Stimulated activated CD4-positive, alpha-beta T cell treated with anti-CD3 and anti-CD28 coated beads, Interleukin-4, amount 100 ng/mL, for 48 hours (primary cell): ENCODE measurements at regions not wholly inside any gene's neighbourhood (a gene's known extent, or its start where the extent isn't known, plus 50 kb on each side); places are given as distances from the start of the nearest gene placed in this dataset.

Experiments
- DNase-seq, 2 donors: peaks; one replicate each; pipeline ENCODE4 v3.0.0-alpha.2; 2020; ENCODE audit warnings: low read depth in 2 of 2

DNA sequence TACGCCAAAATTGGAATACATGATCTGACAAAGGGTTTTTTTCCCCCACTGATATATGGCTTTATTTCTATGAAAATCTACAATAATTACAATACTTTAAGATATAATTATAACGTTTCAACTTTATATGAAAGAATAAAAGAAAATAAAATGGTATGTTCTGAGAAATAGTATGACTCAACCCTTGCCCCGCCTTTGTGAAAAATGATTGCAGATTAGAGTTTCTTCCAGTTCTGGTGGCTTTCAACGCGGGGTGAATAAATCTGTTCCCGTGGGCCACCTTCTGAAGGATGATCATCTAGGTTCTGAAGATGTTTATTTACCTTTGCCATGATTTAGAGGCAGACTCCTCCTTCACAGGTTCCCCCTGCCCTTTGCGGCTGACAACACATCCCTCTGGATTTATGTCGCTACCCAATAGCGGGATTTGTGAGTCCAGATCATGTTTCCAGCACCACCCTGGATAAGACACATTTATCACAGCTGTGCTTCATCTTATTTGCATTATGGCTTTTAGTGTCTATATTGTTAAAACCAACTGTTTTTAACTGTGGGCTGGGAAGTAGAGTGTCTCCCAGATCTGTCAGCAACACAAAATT is 607.0 kb upstream of the KIRREL3 start:
- no peak for DNase-seq

DNA sequence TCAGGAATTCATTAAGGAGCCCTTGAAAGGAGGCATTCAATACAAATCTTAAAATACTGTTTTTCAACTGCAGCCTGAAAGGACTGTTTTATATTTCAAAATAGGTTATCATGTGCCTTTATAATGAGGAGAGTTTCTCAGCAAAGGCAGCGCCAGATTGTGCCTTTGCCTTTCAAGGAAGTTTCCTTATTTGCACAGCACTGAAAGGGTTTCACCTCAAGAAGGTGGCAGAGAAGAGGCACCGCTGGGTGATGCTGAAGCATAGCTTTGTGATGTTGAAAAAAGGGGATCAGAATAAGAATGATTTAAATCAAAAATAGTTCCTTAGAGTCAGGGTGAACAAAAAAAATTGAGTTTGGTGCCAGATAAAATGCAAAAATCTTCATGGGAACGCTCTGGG is 601.0 kb upstream of the KIRREL3 start:
- no peak for DNase-seq

DNA sequence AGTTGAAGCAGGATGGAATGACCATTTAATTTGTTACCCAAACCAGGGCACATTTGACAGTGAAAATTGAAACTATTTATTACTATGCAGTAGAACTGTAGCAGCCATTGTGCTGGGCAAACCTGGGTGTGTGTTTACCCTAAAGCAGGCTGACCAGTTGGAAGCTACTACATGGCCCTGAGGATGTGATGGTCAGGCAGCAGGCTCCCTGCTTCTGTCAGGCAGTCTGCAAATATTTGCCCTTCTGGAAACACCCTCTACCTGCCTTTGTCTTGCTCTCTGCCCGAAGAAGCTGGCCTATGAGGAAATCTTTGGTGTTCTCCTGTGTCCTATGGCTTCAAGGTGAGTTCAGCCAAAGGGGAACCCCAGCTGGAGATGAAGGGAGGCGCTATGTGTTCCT is 600.1 kb upstream of the KIRREL3 start:
- no peak for DNase-seq

DNA sequence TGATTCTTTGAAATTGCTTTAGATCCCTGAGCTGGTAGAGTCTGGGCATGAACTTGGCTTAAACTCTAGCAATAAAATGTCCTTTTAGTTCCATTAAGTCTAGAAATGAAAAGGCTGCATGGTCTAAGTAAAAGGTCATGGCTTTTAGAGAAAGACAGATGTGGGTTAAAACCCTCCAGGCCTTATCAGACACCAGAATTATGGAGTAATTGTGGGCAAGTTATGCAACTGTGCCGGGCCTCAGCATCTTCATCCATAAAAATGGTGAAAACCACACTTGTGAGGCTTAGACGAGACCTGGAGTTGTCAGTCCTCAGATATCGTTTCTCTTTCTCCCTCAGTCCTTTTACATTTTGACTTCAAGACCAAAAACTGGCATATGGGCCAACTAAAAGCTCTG is 597.9 kb upstream of the KIRREL3 start:
- no peak for DNase-seq

DNA sequence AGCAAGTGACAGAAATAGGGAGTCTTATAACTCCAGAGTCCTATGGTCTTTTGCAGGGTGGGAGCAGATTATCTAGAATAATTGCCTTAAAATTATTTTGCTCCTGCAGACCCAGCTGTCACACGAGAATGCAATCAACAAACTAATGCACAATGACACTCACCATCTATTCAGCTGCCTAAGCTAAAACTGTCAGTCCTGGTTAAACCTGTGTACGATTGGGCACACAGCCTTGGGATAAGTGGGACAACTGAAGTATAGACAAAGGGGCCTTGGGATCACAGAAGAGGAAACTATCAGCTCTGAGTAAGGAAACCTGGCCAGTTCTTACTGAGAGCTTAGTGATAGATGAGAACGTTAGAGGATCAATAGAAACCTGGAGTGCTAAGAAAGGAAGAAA is 595.9 kb upstream of the KIRREL3 start:
- no peak for DNase-seq

DNA sequence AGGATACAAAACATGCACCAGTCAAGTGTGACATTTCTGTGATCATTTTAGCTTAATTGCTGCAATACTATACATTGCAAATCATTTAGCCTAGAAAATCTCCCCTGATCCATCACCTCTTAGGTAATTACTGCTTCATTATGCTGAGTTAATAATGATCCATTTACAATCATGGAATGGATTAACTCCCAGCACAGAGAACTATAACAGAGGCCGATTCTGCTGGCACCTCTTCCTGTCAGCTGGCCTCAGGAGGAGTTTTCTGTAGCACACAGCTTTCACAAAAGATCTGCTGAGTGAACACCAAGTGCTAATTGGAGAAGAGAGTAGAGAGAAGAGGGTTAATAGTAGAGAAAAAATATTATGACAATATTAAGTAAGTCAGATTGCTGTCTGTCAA is 591.8 kb upstream of the KIRREL3 start:
- DNase-seq, result no peak

DNA sequence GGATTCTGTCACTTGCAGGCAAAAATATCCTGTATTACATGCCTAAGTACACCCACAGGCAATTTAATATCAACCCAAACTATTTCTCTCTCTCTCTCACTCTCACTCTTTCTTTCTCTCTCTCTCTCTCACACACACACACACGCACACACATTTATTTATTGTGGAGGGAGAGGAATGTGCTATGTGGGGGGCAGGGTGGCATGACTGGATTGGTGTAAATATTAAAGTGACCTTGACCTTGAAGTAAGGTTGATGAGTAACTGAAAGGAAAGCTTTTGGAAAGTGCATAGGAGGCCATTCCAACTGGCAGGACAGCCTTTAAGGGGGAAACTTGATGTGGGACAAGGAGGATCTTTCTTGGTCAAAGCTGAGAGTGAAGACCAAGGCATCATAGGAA is 589.7 kb upstream of the KIRREL3 start:
- DNase-seq, result no peak

- DNase-seq, result no peak
These were observed 587.9 kb upstream of the KIRREL3 start for GRCh38 chr11:127588431-127588830.

DNA sequence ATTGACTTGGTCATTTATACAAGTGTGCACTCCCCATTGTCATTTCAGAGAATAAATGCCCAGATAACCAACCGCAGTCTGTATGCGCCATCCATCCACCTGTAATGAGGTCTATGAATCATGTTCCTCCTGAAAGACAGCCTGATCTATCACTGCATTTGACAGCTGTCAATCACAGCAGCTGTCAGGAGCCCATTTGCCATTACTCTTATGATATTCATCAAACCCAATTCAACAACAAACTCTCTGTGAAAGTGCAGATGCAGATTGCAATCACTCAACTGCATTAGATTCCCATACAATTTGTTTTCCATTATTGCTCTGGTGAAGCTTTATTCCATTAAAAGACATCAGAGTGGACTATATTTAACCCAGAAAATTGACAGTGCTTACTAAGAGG is 586.9 kb upstream of the KIRREL3 start:
- DNase-seq, result no peak

- DNase-seq, result no peak
These were observed 575.6 kb upstream of the KIRREL3 start for GRCh38 chr11:127576210-127576609.

DNA sequence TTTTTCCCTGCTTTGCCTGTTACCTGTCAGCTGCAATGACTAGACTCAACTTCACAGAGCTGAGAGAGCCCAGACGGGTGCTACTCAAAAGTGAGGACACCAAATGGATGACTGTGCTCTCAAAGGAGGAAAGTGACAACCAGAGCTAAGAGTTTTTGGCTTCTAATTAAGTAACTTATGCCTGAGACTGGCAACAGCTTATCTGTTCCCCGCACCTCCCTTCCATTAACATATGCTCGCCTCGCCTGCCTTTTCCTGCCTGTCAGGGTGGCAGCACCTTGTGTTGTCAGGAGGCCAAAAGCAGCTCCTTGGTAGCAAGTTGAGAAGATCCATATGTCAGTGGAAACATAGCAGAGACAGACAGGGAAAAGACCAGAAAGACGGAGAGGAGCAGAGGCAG is 573.9 kb upstream of the KIRREL3 start:
- no peak for DNase-seq

GRCh38 chr11:127568891-127569290 is 568.3 kb upstream of the KIRREL3 start:
- DNase-seq, result no peak

DNA sequence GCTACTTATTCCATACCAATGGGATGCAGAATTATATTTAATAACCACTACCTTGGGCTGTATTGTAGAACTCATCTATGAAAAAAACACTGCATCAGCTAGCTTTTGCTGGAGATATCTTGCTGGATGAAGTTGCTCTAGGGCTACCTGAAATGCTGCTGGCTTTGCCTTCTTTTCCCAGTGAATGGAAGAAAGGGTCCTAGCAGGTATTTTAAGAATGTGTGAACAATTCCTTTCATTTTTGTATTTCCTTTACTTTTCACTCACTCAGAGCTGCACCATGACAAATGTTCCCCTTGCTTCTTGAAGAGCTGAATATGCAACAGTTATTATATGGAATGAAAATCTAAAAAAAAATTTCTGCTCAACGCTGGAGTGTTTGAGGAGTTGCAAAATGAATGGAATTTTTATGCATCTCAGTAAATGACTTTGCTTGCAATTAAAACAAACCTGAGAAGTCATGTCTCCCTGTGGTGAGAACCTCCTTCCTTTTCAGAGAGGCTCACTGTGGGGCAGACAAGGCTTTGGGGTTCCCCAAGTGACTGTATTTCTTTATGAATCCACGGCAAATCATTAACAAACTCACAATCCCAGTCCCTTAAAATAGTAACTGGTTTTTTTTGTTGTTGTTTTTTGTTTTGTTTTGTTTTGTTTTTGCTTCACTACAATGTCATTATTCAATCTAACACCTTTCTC is 566.8 kb upstream of the KIRREL3 start:
- DNase-seq, result no peak

- DNase-seq, result no peak
These were observed 564.2 kb upstream of the KIRREL3 start for GRCh38 chr11:127564810-127565209.

DNA sequence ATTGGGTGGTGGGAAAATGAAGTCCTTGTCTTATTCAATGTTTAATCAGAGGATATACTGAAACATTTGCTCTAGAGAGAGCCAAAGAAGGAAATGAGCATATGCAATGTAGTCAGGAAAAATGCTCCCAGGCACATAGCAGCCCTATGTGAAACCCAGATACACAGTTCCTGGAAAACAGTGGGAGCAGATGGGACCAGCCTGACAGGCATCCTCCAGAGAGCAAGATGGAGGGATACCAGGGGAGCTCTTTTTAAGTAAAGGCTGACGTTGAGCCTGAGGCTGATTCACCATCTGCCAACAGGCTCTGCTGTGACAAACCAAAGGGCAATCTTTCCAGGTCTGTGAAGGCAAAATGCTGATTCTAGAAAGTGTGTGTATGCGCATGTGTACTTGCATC is 559.4 kb upstream of the KIRREL3 start:
- DNase-seq, result no peak

DNA sequence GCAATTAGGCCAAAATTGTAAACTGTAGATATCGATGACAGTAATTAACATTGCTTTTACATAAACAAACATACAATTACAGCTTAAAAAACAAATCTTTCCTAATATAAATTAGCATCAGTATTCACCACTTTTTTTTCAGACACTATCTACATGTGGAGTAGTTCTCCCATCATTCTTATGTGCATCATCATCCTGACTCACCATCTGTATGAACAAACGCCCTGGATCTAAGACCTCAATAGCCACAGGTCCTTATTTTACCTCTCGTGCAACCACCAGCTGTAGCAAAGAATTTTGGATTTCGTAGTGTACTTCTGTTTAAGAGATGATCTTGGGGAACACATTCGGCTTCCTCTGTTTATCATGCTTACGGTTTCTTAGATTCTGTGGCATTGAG is 551.9 kb upstream of the KIRREL3 start:
- no peak for DNase-seq

GRCh38 chr11:127531167-127531566 is 530.6 kb upstream of the KIRREL3 start:
- DNase-seq, result no peak

- no peak for DNase-seq
These were observed 527.7 kb upstream of the KIRREL3 start for GRCh38 chr11:127528297-127528696.

- DNase-seq, result no peak
These were observed 524.0 kb upstream of the KIRREL3 start for GRCh38 chr11:127524618-127525017.

GRCh38 chr11:127521413-127521812 is 520.8 kb upstream of the KIRREL3 start:
- no peak for DNase-seq

GRCh38 chr11:127507851-127508250 is 507.3 kb upstream of the KIRREL3 start:
- DNase-seq, result no peak

DNA sequence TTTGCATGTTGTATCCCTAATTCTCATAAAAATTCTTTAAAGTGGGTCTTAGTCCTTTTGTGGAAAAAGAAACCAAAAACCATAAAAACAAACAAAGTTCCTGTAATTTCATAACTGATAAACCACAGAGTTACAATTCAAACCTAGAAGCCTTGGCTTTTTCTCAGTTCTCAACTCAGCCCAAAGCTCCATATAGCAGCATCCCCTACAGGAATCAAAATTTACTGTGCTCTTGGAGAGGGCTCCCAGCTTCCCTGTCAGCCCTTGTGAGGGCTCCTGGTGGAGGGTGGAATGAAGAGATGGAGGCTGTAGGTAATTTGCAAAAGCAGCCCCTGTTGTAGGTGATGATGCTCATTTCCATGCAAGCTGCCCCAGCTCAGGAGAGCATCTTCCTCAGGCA is 506.1 kb upstream of the KIRREL3 start:
- no peak for DNase-seq

DNA sequence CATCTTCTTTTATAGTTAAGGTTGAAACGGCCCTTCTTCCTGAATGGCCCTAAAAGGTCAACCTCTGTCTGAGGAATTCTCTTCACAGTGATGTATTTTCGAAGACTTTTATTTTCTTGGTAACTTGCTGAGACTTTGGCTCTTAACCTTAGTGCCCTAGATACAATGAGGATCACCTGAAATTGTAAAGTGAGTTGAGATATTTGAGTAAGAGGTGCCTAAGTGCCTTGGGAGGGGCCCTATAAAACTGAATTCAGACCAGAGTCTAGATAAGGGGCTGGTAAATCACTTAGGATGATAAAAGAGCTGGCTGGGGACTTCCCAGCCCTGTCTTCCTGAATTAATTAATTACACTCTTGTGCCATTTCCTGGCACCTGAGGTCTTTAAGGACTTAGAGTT is 505.6 kb upstream of the KIRREL3 start:
- no peak for DNase-seq

GRCh38 chr11:127496165-127496564 is 495.6 kb upstream of the KIRREL3 start:
- DNase-seq, result no peak
